NCI-H1092 treated with DMSO at 0.1 percent for 48 hours (cell line): ENCODE measurements at regions not wholly inside any gene's neighbourhood (a gene's known extent, or its start where the extent isn't known, plus 50 kb on each side); places are given as distances from the start of the nearest gene placed in this dataset.

Experiments
- DNase-seq: peaks from one replicate; lab custom pipeline; 2025; lab: John Stamatoyannopoulos, UW

DNA sequence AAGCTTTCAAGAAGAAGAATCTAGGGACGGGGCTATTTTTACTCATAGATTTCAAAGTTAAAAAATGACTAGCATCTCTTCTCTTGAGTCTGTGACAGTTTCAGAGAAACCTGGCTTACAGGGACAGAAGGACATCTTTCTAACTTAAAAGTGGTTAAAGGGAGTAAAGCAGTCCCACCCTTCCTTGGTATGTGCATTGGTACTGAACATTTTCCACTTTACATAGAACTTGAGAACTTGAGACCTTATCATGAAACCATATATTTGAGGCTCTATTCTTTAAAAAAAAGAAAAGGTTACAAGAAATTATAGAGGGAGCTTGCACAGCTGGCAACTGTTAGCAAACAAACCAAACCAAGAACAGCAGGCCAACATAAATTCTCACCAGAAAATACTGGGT is 73.4 kb upstream of the GAREM1 start:
- DNase-seq: no peak

DNA sequence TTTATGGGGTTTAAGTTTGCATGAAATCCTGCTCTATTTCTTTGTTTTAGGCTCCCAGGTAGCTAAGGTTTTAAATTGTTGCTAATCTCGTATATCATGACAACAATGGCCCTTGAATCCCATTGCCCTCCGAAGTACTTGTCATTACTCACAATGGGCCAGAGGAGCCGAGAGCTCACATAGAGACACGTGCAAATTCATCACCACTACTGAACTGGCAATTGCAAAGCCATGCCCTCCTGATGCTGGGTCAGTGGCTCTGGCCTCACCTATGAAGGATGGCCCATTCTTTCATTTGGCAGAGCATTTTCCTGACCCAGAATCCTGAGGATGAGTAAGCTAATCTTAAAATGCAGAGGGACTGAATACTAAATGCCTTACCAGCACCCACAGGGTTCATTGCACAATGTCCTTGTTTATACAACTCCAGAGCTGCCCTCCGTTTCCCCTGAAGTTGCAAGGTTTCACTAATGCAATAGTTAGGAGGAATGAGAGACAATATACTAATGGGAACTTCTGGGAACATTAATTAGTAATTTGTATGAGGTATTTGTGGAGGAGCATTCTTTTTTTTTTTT is 71.6 kb upstream of the GAREM1 start:
- no peak for DNase-seq

DNA sequence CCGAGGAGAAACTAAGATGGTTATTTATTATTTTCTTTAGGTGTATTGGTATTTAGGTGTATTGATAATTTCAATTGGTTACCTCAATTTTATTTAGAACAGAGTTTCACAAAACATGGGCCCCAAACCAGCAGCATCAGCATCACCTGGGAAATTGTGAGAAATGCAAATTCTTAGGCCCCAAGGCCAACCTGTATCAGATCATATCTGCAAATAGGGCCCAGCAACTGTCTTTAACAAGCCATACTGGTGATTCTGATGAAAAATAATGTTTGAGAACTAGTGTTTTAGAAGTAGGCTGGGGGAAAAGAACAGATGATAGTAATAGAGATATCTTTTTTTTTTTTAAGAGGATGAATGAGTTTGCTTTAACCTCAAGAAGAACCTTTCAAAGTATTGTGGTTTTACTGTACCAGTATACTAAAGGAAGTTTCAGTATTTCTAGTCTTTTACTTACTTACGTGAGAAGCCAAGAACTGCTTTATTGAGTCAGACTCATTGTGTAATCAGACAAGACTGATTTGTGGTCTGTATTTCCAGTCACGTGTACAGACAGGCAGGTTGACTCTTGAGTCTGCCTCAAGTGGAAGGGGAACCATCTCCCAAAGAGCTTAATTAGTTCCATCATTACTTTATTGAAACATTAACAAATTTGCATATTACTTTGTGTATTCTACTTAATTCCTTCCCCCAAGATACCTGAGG is 60.4 kb upstream of the GAREM1 start:
- DNase-seq: no peak

DNA sequence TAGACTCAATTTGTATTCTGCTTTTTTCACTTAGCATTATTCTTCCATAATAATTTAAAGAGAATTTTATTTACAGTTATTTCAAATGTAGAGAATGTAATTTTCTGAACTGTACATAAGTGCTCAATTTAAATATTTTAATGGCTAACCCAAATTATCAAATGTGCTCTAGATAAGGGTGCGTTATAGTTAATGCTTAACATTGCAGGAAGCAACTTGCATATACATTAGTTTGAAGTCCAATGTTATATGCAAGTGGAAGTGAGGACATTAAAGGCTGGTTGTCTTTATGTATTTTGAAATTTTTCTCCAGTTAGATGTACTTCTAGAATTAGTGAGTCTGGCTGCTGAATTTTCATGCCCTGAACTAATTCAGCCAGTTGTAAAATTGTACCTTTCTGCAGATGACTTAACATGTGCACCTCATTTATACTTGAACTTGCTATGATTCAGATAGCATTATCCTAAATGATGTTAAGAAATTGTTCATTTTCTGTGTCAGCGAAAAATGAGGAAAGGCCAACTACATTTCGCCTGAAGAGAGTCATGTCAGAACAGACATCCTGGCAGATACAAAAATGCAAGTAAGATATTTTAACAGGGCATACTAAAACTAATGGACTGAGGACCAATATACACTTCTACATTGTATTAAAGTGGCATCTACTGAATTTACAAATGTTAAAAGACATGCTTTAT is 59.2 kb upstream of the GAREM1 start:
- DNase-seq: no peak

DNA sequence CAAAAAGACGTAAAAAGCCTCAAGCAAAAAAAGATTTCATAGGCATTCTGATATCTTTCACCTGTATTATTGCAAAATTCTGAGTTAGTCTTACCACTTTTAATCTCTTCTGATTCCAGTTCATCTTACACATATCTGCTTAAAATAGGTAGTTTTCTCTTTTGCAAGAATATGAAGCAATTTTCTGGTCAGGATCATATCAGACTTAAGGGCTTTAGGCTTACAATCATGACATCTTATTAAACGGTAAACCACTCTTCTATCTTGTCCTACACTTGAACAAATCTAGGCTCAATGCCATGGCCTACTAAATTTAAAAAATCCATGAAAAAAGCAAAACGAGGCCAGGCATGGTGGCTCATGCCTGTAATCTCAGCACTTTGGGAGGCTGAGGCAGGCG is 50.1 kb upstream of the GAREM1 start:
- DNase-seq: no peak
